ENCODE measurements at regions not wholly inside any gene's neighbourhood (a gene's known extent, or its start where the extent isn't known, plus 50 kb on each side); places are given as distances from the start of the nearest gene placed in this dataset.

DNA sequence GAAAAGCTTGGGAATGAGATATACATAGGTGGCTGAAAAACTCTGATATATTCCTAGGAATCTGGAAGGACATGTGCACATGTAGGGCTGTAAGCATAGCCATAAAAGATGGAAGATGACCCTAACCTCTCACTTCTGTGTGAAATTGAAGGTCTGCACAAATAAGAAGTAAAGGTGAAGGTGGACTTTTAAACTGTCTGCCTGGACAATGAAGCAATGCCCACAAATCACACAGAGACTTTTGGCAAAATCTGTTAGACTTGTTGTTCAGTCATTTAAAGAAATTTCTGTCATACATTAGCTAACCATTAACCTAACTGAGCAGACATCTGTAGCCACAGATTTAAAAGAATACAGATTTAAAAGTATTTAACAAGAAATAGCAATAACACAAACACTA lies 65.3 kb upstream of the CCDC178 start:
- DNase-seq (ENCODE audit: low read depth in 1 of 2, low spot score in 1 of 2) = no peak
- TF ChIP-seq GABPA (IDR thresholded peaks at IDR 0.05; ENCODE audit: low read depth) (no peak), POLR2AphosphoS5 (IDR thresholded peaks at IDR 0.05; ENCODE audit: low read depth) (no peak), SPI1 (IDR thresholded peaks at IDR 0.05; ENCODE audit: borderline replicate concordance, low read depth) (no peak)
- TF ChIP-seq, protein P1, sequence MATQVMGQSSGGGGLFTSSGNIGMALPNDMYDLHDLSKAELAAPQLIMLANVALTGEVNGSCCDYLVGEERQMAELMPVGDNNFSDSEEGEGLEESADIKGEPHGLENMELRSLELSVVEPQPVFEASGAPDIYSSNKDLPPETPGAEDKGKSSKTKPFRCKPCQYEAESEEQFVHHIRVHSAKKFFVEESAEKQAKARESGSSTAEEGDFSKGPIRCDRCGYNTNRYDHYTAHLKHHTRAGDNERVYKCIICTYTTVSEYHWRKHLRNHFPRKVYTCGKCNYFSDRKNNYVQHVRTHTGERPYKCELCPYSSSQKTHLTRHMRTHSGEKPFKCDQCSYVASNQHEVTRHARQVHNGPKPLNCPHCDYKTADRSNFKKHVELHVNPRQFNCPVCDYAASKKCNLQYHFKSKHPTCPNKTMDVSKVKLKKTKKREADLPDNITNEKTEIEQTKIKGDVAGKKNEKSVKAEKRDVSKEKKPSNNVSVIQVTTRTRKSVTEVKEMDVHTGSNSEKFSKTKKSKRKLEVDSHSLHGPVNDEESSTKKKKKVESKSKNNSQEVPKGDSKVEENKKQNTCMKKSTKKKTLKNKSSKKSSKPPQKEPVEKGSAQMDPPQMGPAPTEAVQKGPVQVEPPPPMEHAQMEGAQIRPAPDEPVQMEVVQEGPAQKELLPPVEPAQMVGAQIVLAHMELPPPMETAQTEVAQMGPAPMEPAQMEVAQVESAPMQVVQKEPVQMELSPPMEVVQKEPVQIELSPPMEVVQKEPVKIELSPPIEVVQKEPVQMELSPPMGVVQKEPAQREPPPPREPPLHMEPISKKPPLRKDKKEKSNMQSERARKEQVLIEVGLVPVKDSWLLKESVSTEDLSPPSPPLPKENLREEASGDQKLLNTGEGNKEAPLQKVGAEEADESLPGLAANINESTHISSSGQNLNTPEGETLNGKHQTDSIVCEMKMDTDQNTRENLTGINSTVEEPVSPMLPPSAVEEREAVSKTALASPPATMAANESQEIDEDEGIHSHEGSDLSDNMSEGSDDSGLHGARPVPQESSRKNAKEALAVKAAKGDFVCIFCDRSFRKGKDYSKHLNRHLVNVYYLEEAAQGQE (IDR thresholded peaks at IDR 0.05; ENCODE audit: insufficient replicate concordance, low read depth) = no peak
- TF ChIP-seq, protein P2, sequence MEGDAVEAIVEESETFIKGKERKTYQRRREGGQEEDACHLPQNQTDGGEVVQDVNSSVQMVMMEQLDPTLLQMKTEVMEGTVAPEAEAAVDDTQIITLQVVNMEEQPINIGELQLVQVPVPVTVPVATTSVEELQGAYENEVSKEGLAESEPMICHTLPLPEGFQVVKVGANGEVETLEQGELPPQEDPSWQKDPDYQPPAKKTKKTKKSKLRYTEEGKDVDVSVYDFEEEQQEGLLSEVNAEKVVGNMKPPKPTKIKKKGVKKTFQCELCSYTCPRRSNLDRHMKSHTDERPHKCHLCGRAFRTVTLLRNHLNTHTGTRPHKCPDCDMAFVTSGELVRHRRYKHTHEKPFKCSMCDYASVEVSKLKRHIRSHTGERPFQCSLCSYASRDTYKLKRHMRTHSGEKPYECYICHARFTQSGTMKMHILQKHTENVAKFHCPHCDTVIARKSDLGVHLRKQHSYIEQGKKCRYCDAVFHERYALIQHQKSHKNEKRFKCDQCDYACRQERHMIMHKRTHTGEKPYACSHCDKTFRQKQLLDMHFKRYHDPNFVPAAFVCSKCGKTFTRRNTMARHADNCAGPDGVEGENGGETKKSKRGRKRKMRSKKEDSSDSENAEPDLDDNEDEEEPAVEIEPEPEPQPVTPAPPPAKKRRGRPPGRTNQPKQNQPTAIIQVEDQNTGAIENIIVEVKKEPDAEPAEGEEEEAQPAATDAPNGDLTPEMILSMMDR (IDR thresholded peaks at IDR 0.05; ENCODE audit: insufficient read depth, low read length) = no peak
- no peaks in the 10 kb centered on the region for H3K27me3 ChIP-seq (ENCODE audit: insufficient read depth, poor library complexity, severe bottlenecking)
- H3K27ac ChIP-seq (replicated peaks) = no peak overlapping the region
- no peak overlapping the region for H3K4me3 ChIP-seq (replicated peaks; ENCODE audit: insufficient read depth, low read length)

DNA sequence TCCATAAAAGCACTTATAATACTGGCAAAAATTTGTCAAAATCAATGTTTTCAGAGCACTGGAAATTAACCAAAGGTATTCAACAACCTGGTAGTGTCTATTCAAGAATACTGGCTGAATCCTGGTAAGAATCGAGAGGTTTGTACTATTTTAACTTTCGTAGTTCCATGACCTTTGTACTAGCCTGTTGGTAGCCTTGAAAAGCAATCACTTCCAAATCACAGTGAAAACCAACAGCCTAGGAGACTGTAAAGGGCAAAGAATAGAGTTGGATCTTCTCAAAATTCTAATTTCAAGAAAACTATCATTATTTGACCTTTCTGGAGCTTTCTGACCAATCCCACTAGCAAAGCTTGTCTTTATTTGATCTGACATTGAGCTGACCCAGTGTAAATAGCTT lies 64.8 kb upstream of the CCDC178 start:
- H3K4me3 ChIP-seq (replicated peaks; ENCODE audit: insufficient read depth, low read length) = no peak overlapping the region
- no peaks in the 10 kb centered on the region for H3K27me3 ChIP-seq (ENCODE audit: insufficient read depth, poor library complexity, severe bottlenecking)
- no peak for TF ChIP-seq GABPA (IDR thresholded peaks at IDR 0.05; ENCODE audit: low read depth)
- TF ChIP-seq, protein P2 (IDR thresholded peaks at IDR 0.05; ENCODE audit: insufficient read depth, low read length) = no peak
- TF ChIP-seq SPI1 (IDR thresholded peaks at IDR 0.05; ENCODE audit: borderline replicate concordance, low read depth) = no peak
- TF ChIP-seq POLR2AphosphoS5 (IDR thresholded peaks at IDR 0.05; ENCODE audit: low read depth) = no peak
- TF ChIP-seq, protein P1 (IDR thresholded peaks at IDR 0.05; ENCODE audit: insufficient replicate concordance, low read depth) = no peak
- no peak for DNase-seq (ENCODE audit: low read depth in 1 of 2, low spot score in 1 of 2)
- H3K27ac ChIP-seq (replicated peaks) = no peak overlapping the region

DNA sequence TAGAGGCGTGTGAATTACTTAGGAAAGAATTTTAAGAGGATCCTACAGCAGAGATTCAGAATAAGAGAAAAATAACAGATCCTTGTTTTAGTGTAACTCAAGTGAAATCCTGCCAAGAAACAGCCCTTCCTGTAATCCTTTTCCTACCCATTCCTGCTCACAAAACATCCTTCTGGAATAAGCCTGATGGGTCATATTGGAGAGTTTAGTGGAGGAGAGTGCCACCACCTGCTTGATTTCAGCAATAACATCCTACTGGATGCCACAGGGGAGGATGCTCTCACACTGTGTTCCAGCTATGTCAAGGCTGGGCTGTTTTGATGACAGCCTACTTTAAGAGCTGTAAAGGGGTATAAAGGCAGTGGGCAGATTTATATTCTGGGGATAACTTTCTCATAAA lies 54.8 kb upstream of the CCDC178 start:
- H3K27me3 ChIP-seq (ENCODE audit: insufficient read depth, poor library complexity, severe bottlenecking) = no peaks in the 10 kb centered on the region
- no peak for TF ChIP-seq POLR2AphosphoS5 (IDR thresholded peaks at IDR 0.05; ENCODE audit: low read depth)
- TF ChIP-seq, protein P2 (IDR thresholded peaks at IDR 0.05; ENCODE audit: insufficient read depth, low read length) = peak; percentile 13
- H3K4me3 ChIP-seq (replicated peaks; ENCODE audit: insufficient read depth, low read length) = no peak overlapping the region
- H3K27ac ChIP-seq (replicated peaks) = no peak overlapping the region
- DNase-seq (ENCODE audit: low read depth in 1 of 2, low spot score in 1 of 2) = no peak

Data from HL-60 (cell line).